ENCODE measurements at regions not wholly inside any gene's neighbourhood (a gene's known extent, or its start where the extent isn't known, plus 50 kb on each side); places are given as distances from the start of the nearest gene placed in this dataset.

DNA sequence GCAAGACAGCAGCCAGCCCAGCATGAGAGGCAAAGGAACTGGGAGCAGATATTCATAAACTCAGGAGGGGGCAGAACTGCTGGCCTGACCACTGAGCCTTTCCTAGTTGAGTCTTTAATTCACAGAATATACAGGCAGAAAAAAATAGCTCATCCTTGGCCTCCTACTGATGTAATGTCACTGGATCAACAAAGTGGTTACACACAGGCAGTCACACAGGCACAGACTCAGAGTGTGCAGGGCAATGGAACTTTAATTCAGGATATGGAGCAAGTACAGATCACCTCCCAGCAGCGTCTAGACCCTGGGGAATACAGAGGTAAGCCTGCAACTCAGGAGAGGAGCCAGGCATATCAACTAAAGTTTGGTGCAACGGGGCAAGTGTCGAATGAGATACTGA is 75.4 kb downstream of the TNP1 start:
- H3K4me3 Mint-ChIP-seq (ENCODE audit: unreplicated experiment), result no peak overlapping the region
- no peaks in the 10 kb centered on the region for H3K36me3 Mint-ChIP-seq (ENCODE audit: unreplicated experiment)
- H3K27me3 Mint-ChIP-seq (ENCODE audit: unreplicated experiment), result peaks cover 1% of the 10 kb centered on the region
- no peaks in the 10 kb centered on the region for H3K4me1 Mint-ChIP-seq (ENCODE audit: low read depth, unreplicated experiment)
- no peak for DNase-seq
- TF ChIP-seq, protein P1, sequence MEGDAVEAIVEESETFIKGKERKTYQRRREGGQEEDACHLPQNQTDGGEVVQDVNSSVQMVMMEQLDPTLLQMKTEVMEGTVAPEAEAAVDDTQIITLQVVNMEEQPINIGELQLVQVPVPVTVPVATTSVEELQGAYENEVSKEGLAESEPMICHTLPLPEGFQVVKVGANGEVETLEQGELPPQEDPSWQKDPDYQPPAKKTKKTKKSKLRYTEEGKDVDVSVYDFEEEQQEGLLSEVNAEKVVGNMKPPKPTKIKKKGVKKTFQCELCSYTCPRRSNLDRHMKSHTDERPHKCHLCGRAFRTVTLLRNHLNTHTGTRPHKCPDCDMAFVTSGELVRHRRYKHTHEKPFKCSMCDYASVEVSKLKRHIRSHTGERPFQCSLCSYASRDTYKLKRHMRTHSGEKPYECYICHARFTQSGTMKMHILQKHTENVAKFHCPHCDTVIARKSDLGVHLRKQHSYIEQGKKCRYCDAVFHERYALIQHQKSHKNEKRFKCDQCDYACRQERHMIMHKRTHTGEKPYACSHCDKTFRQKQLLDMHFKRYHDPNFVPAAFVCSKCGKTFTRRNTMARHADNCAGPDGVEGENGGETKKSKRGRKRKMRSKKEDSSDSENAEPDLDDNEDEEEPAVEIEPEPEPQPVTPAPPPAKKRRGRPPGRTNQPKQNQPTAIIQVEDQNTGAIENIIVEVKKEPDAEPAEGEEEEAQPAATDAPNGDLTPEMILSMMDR (IDR thresholded peaks at IDR 0.05; ENCODE audit: partially characterized antibody, unreplicated experiment), result no peak
- no peaks in the 10 kb centered on the region for H3K9me3 Mint-ChIP-seq (ENCODE audit: unreplicated experiment)
- H3K27ac Mint-ChIP-seq (ENCODE audit: unreplicated experiment), result no peak overlapping the region

DNA sequence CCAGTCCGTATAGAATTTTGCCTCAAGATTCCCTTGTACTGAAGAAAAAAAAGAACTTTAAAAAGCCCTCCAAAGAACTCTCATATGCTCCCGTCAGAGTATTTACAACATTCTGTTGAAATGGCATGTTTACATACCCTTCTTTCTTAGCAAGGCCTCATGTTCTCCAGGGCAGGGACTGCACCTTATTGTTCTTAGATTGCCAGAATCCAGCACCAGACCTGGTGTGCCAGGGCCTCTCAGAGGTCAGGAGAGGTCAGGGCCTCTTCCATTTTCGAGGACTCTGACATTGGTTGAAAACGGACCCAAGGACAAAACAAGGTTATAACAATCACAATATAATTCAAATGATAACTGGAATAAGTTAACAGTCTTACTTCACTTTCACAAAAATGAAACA is 78.2 kb downstream of the TNP1 start:
- no peaks in the 10 kb centered on the region for H3K9me3 Mint-ChIP-seq (ENCODE audit: unreplicated experiment)
- H3K27ac Mint-ChIP-seq (ENCODE audit: unreplicated experiment), result no peak overlapping the region
- no peak for DNase-seq
- H3K4me3 Mint-ChIP-seq (ENCODE audit: unreplicated experiment), result no peak overlapping the region
- no peaks in the 10 kb centered on the region for H3K36me3 Mint-ChIP-seq (ENCODE audit: unreplicated experiment)
- TF ChIP-seq, protein P1 (IDR thresholded peaks at IDR 0.05; ENCODE audit: partially characterized antibody, unreplicated experiment), result no peak
- peaks cover 1% of the 10 kb centered on the region for H3K27me3 Mint-ChIP-seq (ENCODE audit: unreplicated experiment)
- peaks cover 1% of the 10 kb centered on the region for H3K4me1 Mint-ChIP-seq (ENCODE audit: low read depth, unreplicated experiment)

DNA sequence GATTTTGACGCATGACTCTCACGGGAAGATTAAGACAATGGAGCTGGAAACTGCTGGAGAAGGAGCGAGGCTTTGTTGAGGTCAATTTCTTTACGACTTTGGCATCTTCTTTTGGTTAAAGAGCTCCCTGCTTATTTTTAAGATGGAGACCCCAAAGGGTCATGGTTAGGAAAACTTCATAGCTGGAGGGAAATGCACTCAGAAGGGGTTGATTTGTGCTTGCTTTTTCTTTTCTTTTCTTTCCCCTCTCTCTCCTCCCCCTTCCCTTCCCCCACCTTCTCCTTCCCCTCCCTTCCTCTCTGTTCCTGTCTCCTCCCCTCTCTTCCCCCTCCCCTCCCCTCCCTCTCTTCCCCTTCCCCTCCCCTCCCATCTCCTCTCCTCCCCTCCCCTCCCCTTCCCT is 79.0 kb downstream of the TNP1 start:
- Mint-ChIP-seq H3K27ac (ENCODE audit: unreplicated experiment) (no peak overlapping the region), H3K9me3 (ENCODE audit: unreplicated experiment) (no peaks in the 10 kb centered on the region), H3K4me1 (ENCODE audit: low read depth, unreplicated experiment) (peaks cover 9% of the 10 kb centered on the region), H3K4me3 (ENCODE audit: unreplicated experiment) (no peak overlapping the region), H3K36me3 (ENCODE audit: unreplicated experiment) (no peaks in the 10 kb centered on the region), H3K27me3 (ENCODE audit: unreplicated experiment) (peaks cover 1% of the 10 kb centered on the region)
- TF ChIP-seq, protein P1 (IDR thresholded peaks at IDR 0.05; ENCODE audit: partially characterized antibody, unreplicated experiment), result no peak
- DNase-seq, result no peak

DNA sequence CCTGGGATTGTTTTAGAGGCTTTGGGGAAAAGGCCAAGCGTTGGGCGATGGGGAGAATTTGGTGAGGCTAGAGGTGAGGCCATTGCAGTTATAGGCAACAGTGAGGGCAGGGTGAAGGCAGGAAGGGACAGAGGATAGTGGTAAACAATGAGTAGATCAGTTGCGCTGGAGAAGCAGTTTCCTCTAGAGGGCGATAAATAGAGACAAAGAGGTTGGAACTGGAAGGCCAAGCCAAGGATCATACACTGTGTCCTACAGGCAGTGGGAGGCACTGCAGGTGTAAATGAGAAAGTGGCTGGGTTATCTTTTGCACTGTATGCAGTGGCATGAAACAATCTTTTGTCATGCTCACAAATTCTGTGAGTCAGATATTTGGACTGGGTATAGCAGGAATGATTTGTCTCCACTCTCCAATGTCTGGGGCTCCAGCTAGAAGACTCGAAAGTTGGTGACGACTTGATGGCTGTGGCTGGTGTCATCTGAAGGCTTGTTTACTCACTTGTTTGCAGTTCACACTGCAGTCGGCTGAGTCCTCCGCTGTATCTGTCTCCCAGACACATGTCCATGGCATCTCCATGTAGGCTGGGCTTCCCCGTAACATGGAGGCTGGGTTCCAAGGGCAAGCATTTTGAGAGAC is 82.1 kb downstream of the TNP1 start:
- peak; percentile 62 for DNase-seq
- no peak overlapping the region for H3K4me3 Mint-ChIP-seq (ENCODE audit: unreplicated experiment)
- peaks cover 3% of the 10 kb centered on the region for H3K27me3 Mint-ChIP-seq (ENCODE audit: unreplicated experiment)
- peak overlapping the region; percentile 7 for H3K27ac Mint-ChIP-seq (ENCODE audit: unreplicated experiment)
- H3K36me3 Mint-ChIP-seq (ENCODE audit: unreplicated experiment), result peaks cover 8% of the 10 kb centered on the region
- H3K9me3 Mint-ChIP-seq (ENCODE audit: unreplicated experiment), result peaks cover 11% of the 10 kb centered on the region
- TF ChIP-seq, protein P1 (IDR thresholded peaks at IDR 0.05; ENCODE audit: partially characterized antibody, unreplicated experiment), result peak; percentile 85
- peaks cover 28% of the 10 kb centered on the region for H3K4me1 Mint-ChIP-seq (ENCODE audit: low read depth, unreplicated experiment)

DNA sequence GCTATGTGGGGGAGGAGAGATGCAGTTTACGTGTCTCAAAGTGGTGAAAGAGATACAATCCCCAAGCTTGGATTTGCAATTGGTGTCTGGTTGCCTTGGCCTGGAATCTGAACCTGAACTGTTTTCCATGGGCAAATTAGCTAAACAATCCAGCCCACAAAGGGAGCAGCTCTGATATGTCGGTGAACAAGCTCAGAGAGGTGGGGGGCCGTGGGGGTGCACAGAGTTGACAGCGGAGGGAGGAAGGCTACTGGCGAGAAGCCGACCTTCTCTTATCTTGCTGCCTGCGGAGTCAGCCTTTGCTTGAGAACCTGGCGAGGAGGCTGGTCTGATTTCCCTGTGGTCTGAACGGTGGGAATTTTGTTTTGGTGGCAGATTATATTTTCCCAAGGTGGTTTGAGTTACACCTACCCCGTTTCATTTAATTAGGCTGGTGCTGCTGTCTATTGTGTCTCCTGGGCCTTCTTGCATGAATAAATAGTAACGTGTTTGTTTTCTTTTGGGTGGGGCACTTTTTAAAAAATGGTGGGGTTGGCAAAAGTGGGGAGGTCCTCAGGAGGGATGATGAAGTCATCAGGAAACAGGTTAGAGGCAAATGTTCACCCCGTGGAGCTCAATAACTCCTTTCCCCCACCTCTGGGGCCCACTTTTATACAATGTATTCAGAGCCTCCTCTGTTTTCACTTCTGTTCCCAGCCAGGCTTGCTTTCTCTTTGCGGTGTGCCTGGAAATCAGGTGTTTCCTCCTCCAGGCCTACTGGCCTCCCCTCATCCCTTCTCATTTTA is 80.9 kb upstream of the IGFBP5 start:
- no peak for DNase-seq
- Mint-ChIP-seq H3K27ac (ENCODE audit: unreplicated experiment) (peak overlapping the region; percentile 18), H3K4me3 (ENCODE audit: unreplicated experiment) (no peak overlapping the region), H3K36me3 (ENCODE audit: unreplicated experiment) (peaks cover 8% of the 10 kb centered on the region), H3K4me1 (ENCODE audit: low read depth, unreplicated experiment) (peaks cover 28% of the 10 kb centered on the region), H3K9me3 (ENCODE audit: unreplicated experiment) (peaks cover 11% of the 10 kb centered on the region), H3K27me3 (ENCODE audit: unreplicated experiment) (peaks cover 3% of the 10 kb centered on the region)
- TF ChIP-seq, protein P1 (IDR thresholded peaks at IDR 0.05; ENCODE audit: partially characterized antibody, unreplicated experiment), result no peak

All from glutamatergic neuron (in vitro differentiated cells).